Thyroid gland (tissue), 4 donors: ENCODE measurements at regions not wholly inside any gene's neighbourhood (a gene's known extent, or its start where the extent isn't known, plus 50 kb on each side); places are given as distances from the start of the nearest gene placed in this dataset.

Experiments
- CTCF ChIP-seq, 6 experiments: fragments of 200-600 bp in 3 of 6; fragments of 450-650 bp in 3 of 6; sonication (generic) in 3 of 6; IDR thresholded peaks; one replicate each; pipeline ENCODE4 v1.5.1; 2016 to 2019; ENCODE audit warnings: antibody characterized with exemption in 6 of 6, mild to moderate bottlenecking in 2 of 6, inconsistent platforms in 1 of 6, moderate library complexity in 1 of 6
- POLR2A ChIP-seq, 2 donors: fragments of 450-650 bp; IDR thresholded peaks; one replicate each; pipeline ENCODE4 v1.6.1; 2017; ENCODE audit warnings: antibody characterized with exemption in 2 of 2, mild to moderate bottlenecking in 2 of 2, moderate library complexity in 1 of 2

DNA sequence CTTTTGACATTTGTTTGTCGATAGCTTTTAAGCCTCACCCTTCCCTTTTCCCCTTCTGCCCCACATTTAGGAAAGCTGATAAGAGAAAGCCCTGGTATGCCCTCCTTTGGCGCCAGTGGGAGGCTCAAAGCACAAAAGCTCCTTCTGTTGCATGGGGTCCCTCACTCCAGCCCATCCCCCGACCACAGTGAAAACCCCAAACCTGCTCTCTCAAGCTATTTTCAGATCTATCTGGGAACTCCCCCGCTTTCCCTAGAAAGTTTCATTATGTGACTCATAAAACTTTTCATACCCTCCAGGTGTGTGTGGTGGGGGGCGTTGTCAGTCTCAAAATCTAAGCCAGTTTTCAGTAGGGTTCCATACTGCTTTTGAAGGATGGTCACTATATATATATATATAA is 259.0 kb upstream of the PCDH7 start:
- TF ChIP-seq CTCF (IDR thresholded peaks at IDR 0.05), result no peak
- TF ChIP-seq POLR2A (IDR thresholded peaks at IDR 0.05), result no peak
